Neural cell (in vitro differentiated cells): ENCODE measurements at regions not wholly inside any gene's neighbourhood (a gene's known extent, or its start where the extent isn't known, plus 50 kb on each side); places are given as distances from the start of the nearest gene placed in this dataset.

ENCODE experiments used
- EZH2 ChIP-seq: fragments of 200-600, 300-800 bp; shearing (Covaris generic), sonication (generic); IDR thresholded peaks from 2 replicates; pipeline ENCODE4 v1.6.1; 2014; ENCODE audit warnings: antibody characterized with exemption, low read length, borderline replicate concordance, mild to moderate bottlenecking; ENCODE audit not compliant: insufficient read depth, poor library complexity, severe bottlenecking
- TAF1 ChIP-seq: IDR thresholded peaks from 2 replicates; pipeline ENCODE4 v1.6.1; 2012; ENCODE audit warnings: low read depth

- no peak for TF ChIP-seq EZH2
- TF ChIP-seq TAF1: no peak
Observed at GRCh38 chr10:71103961-71104360, 108.4 kb upstream of the UNC5B start.
